GM12878 (cell line): ENCODE measurements at regions not wholly inside any gene's neighbourhood (a gene's known extent, or its start where the extent isn't known, plus 50 kb on each side); places are given as distances from the start of the nearest gene placed in this dataset.

Experiments used
- ATAC-seq: fragments of 200-7000 bp; cut with Tn5 transposase; 3 replicates; pipeline ENCODE4 v1.9.1; 2020; ENCODE audit warnings: mild to moderate bottlenecking, moderate library complexity
- BruUV-seq: library from RNA; stranded (reverse); fragments of 400-500 nt; replicated peaks from 2 replicates; lab custom pipeline; 2021; lab: Mats Ljungman, UMichigan
- CTCF ChIA-PET: fragments of 300-600 bp; sonication (Branson Sonifier 250); formaldehyde crosslinking; extraction: SDS; loops from one replicate; lab custom pipeline; 2021; ENCODE audit warnings: inconsistent platforms; lab: Yijun Ruan, JAX
- POLR2A ChIA-PET: fragments of 350-600 bp; formaldehyde crosslinking; extraction: SDS; loops from one replicate; lab custom pipeline; 2021; ENCODE audit warnings: inconsistent platforms; lab: Charles Lee
- RAD21 ChIA-PET: fragments of 300-600 bp; sonication (Branson Sonifier 250); formaldehyde crosslinking; loops from one replicate; lab custom pipeline; 2023; ENCODE audit warnings: antibody characterized with exemption; ENCODE audit not compliant: unreplicated experiment; lab: Charles Lee
- SMC1A ChIA-PET: fragments of 300-600 bp; sonication (Branson Sonifier 250); formaldehyde crosslinking; loops from one replicate; lab custom pipeline; 2023; ENCODE audit not compliant: unreplicated experiment, uncharacterized antibody; lab: Charles Lee
- DNase-seq: peaks from one replicate; pipeline ENCODE4 v3.0.0-alpha.2; 2011; ENCODE audit warnings: low read depth, low spot score
- FAIRE-seq: peaks from 3 replicates; lab custom pipeline; 2011; peaks lifted over from hg19 to GRCh38; lab: Jason Lieb, UNC
- H2AFZ ChIP-seq: 2 replicates; pipeline ENCODE4 v1.6.0; 2011; ENCODE audit warnings: low read depth, low read length, control low read depth; ENCODE audit not compliant: control insufficient read depth
- H3K27ac ChIP-seq: 2 replicates; pipeline ENCODE4 v1.5.1; 2011; ENCODE audit warnings: control low read depth; ENCODE audit not compliant: control insufficient read depth, insufficient read depth
- H3K27me3 ChIP-seq, 2 experiments: replicated peaks in 1 of 2; 2 replicates each; pipeline versions ENCODE4 v1.6.0 to v1.6.1; 2011; ENCODE audit warnings: low read length in 1 of 2; ENCODE audit not compliant: control insufficient read depth in 2 of 2, insufficient read depth in 2 of 2
- H3K36me3 ChIP-seq, 2 experiments: 2 replicates each; pipeline ENCODE4 v1.5.1; 2011; ENCODE audit warnings: low read length in 1 of 2; ENCODE audit not compliant: control insufficient read depth in 2 of 2, insufficient read depth in 2 of 2
- H3K4me1 ChIP-seq: 2 replicates; pipeline ENCODE4 v1.6.1; 2011; ENCODE audit warnings: mild to moderate bottlenecking, low read length, moderate library complexity, mixed read lengths; ENCODE audit not compliant: control insufficient read depth, insufficient read depth
- H3K4me2 ChIP-seq: 2 replicates; pipeline ENCODE4 v1.6.0; 2011; ENCODE audit warnings: control low read depth; ENCODE audit not compliant: control insufficient read depth, insufficient read depth
- H3K4me3 ChIP-seq: fragments of 200-600 bp; sonication (generic); 2 replicates; pipeline ENCODE4 v1.5.1; 2016
- H3K79me2 ChIP-seq: 2 replicates; pipeline ENCODE4 v1.6.0; 2011; ENCODE audit warnings: low read length; ENCODE audit not compliant: control insufficient read depth, insufficient read depth
- H3K9ac ChIP-seq: 2 replicates; pipeline ENCODE4 v1.8.0; 2011; ENCODE audit warnings: low read length, control low read depth, mixed read lengths; ENCODE audit not compliant: control insufficient read depth, insufficient read depth
- H3K9me3 ChIP-seq: replicated peaks from 3 replicates; pipeline ENCODE4 v1.5.1; 2011; ENCODE audit warnings: mild to moderate bottlenecking, low read length; ENCODE audit not compliant: control insufficient read depth, insufficient read depth
- H4K20me1 ChIP-seq: 2 replicates; pipeline ENCODE4 v1.6.0; 2011; ENCODE audit not compliant: control insufficient read depth, insufficient read depth
- ASH2L ChIP-seq: fragments of 300-600, 200-600 bp; sonication (generic); IDR thresholded peaks from 2 replicates; pipeline ENCODE4 v1.6.1; 2017; ENCODE audit warnings: low read depth, mild to moderate bottlenecking, borderline replicate concordance
- BCLAF1 ChIP-seq: fragments of 450-650 bp; IDR thresholded peaks from 2 replicates; pipeline ENCODE4 v1.6.1; 2017; ENCODE audit warnings: antibody characterized with exemption, mild to moderate bottlenecking, moderate library complexity
- E2F8 ChIP-seq: fragments of 450-650 bp; IDR thresholded peaks from 2 replicates; pipeline ENCODE4 v1.6.1; 2018; ENCODE audit warnings: mild to moderate bottlenecking, low read depth, moderate library complexity; ENCODE audit not compliant: partially characterized antibody
- EP300 ChIP-seq, 2 experiments: fragments of 150-350 bp in 1 of 2; IDR thresholded peaks; 2 replicates each; pipeline ENCODE4 v1.6.1; 2011 to 2012; ENCODE audit warnings: low read depth in 2 of 2, low read length in 2 of 2, borderline replicate concordance in 1 of 2, improper control_type of control experiment in 1 of 2, inconsistent platforms in 1 of 2; ENCODE audit not compliant: control insufficient read depth in 1 of 2
- FOXK2 ChIP-seq: fragments of 450-650 bp; IDR thresholded peaks from 2 replicates; pipeline ENCODE4 v1.6.1; 2017; ENCODE audit warnings: mild to moderate bottlenecking, moderate library complexity
- HDAC6 ChIP-seq: fragments of 200-600 bp; sonication (generic); IDR thresholded peaks from one replicate; pipeline ENCODE4 v1.8.0; 2017; ENCODE audit warnings: antibody characterized with exemption; ENCODE audit not compliant: unreplicated experiment
- IKZF2 ChIP-seq, 2 experiments: fragments of 450-650 bp; IDR thresholded peaks; 2 replicates each; pipeline ENCODE4 v1.6.1; 2017; ENCODE audit warnings: mild to moderate bottlenecking in 2 of 2, moderate library complexity in 2 of 2
- MEF2A ChIP-seq: IDR thresholded peaks from 2 replicates; pipeline ENCODE4 v1.6.1; 2011; ENCODE audit warnings: low read depth, mild to moderate bottlenecking, low read length, moderate library complexity; ENCODE audit not compliant: insufficient read depth
- NKRF ChIP-seq: fragments of 450-650 bp; conservative IDR thresholded peaks from 2 replicates; pipeline ENCODE4 v1.6.1; 2017; ENCODE audit warnings: mild to moderate bottlenecking, moderate library complexity
- PAX5 ChIP-seq: IDR thresholded peaks from 2 replicates; pipeline ENCODE4 v1.6.1; 2011; ENCODE audit warnings: low read depth, low read length, borderline replicate concordance
- SMARCA5 ChIP-seq: fragments of 450-650 bp; IDR thresholded peaks from 2 replicates; pipeline ENCODE4 v1.6.1; 2017; ENCODE audit warnings: mild to moderate bottlenecking
- SPI1 ChIP-seq: IDR thresholded peaks from 2 replicates; pipeline ENCODE4 v1.6.1; 2011; ENCODE audit warnings: low read depth, mild to moderate bottlenecking, low read length, moderate library complexity, borderline replicate concordance; ENCODE audit not compliant: insufficient read depth
- WGBS: methylation state at CpG from one replicate; pipeline ENCODE4 v1.1.6; 2016; ENCODE audit warnings: low lambda C conversion rate; ENCODE audit not compliant: insufficient replicate concordance, insufficient coverage; ENCODE audit errors: missing lambda C conversion rate; 5-methylcytosine and 5-hydroxymethylcytosine counted together
- in situ Hi-C: fragments of 300-500 bp; cut with MboI; formaldehyde crosslinking; loops from 9 replicates; pipeline ENCODE4 v1.14.3; 2018; ENCODE audit warnings: mixed read lengths
- intact Hi-C: fragments of 100-400 bp; cut with micrococcal nuclease; formaldehyde crosslinking; loops from one replicate; pipeline ENCODE4 v1.14.2; 2022; ENCODE audit not compliant: unreplicated experiment

GRCh38 chr14:65170318-65170717 is 68.0 kb upstream of the MAX start:
- no peaks in the 10 kb centered on the region for H3K79me2 ChIP-seq
- no peaks in the 10 kb centered on the region for H4K20me1 ChIP-seq
- no TSS peak for BruUV-seq
- ChIA-PET SMC1A (interaction anchor here (1.4 to 3.6 kb wide), 7 partner anchors 11 to 241 kb away, joined by 5 to 20 read pairs (median 16); partner anchors contain the start of gene FUT8), CTCF (interaction anchor here (0.6 to 8.1 kb wide), 6 partner anchors 8 to 245 kb away, joined by 3 to 125 read pairs (median 4); partner anchors contain the start of gene FUT8), POLR2A (interaction anchor here (0.6 to 1.9 kb wide), 4 partner anchors 25 to 308 kb away, joined by 3 to 5 read pairs (median 4); no protein-coding TSS in a partner anchor), RAD21 (interaction anchor here (0.8 to 3.0 kb wide), 7 partner anchors 11 to 790 kb away, joined by 3 to 10 read pairs (median 3); no protein-coding TSS in a partner anchor)
- DNase-seq (no peak), ATAC-seq (peak; percentile 5; the same call in 2 of the 3 replicates), FAIRE-seq (no peak)
- H3K27me3 ChIP-seq: no peaks in the 10 kb centered on the region
- intact Hi-C loops: no loop called here
- no peaks in the 10 kb centered on the region; the same call in 2 of the 3 replicates for H3K9me3 ChIP-seq
- peak overlapping the region; percentile 59 for H3K27ac ChIP-seq
- 23% methylated on average over 7 of the region's 7 CpGs for WGBS
- peaks cover 26% of the 10 kb centered on the region for H3K4me1 ChIP-seq
- peak overlapping the region; percentile 69 for H3K9ac ChIP-seq
- in situ Hi-C loops: no loop called here
- peak overlapping the region; percentile 57; the same call in 1 of the 2 replicates for H3K4me3 ChIP-seq
- peak overlapping the region; percentile 85; the same call in 1 of the 2 replicates for H2AFZ ChIP-seq
- no peaks in the 10 kb centered on the region for H3K36me3 ChIP-seq
- peak overlapping the region; percentile 75 for H3K4me2 ChIP-seq
- TF ChIP-seq FOXK2: no peak
- no peak for TF ChIP-seq IKZF2 (IDR thresholded peaks at IDR 0.05)
- TF ChIP-seq E2F8: no peak
- no peak for TF ChIP-seq BCLAF1
- no peak for TF ChIP-seq EP300 (IDR thresholded peaks at IDR 0.05; ENCODE audit: borderline replicate concordance in 1 of 2, control insufficient read depth in 1 of 2, low read depth in 2 of 2, low read length in 2 of 2)
- no peak for TF ChIP-seq PAX5
- TF ChIP-seq SMARCA5: no peak
- no peak for TF ChIP-seq MEF2A
- no peak for TF ChIP-seq HDAC6
- TF ChIP-seq SPI1: no peak
- TF ChIP-seq NKRF: no peak
- no peak for TF ChIP-seq ASH2L
